ENCODE measurements at regions not wholly inside any gene's neighbourhood (a gene's known extent, or its start where the extent isn't known, plus 50 kb on each side); places are given as distances from the start of the nearest gene placed in this dataset.

DNA sequence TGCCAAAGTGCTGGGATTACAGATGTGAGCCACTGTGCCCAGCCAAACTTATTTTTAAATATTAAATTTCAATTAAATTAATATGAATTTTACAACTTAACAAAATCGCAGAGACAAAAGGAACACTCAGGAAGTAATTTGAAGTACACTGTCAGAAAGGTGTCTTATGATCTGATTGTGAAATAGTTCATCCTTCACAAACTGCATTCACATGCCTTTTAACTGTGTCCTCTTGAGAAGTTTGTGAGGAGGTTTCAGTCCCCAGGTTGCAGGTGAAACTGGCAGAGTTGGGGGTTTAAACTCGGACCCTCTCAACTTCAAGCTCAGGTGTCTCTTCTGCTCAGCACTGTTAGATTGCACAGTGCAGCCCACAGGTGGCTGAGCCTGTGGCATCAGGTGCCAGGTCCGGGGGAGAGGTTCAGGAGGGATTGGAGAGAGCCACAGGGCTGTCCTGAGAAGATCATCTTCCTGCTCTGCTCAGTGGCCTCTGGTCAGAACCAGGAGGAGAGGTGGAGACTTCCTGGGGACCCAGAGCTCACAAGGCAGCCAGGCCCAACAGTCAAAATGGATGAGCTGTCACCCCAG is 152.3 kb upstream of the RAB4A start:
- CTCF ChIA-PET: interaction anchor here (0.7 kb wide), 1 partner anchor 197 kb away, joined by 5 read pairs; no protein-coding TSS in a partner anchor

DNA sequence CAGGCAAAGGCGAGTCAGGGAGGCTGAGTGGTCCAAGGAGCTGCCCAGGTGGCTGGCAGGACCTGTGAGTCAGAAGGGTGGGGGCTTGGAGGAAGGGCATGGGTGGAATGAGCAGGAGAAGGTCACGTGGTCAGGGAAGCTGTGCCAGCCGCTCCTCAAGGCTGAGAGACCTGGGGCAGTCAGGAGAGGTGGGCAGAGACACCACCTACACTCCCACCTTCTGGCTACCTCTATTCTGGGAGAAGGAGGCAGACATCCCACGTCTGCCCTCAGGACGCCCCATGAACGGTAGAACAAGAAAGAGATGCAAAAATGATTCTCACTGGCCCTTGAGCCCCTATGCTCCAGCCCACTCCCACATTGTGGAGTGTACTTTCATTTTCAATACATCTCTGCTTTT is 151.8 kb upstream of the RAB4A start:
- TF ChIP-seq LEF1 (IDR thresholded peaks at IDR 0.05; ENCODE audit: borderline replicate concordance) (no peak), SUZ12 (IDR thresholded peaks at IDR 0.05) (no peak), CTBP1 (IDR thresholded peaks at IDR 0.05; ENCODE audit: borderline replicate concordance) (no peak), SP1 (IDR thresholded peaks at IDR 0.05) (no peak), FOXA1 (IDR thresholded peaks at IDR 0.05) (no peak), ZNF384 (IDR thresholded peaks at IDR 0.05) (no peak), NFRKB (IDR thresholded peaks at IDR 0.05) (no peak), FOXK2 (IDR thresholded peaks at IDR 0.05) (no peak), TARDBP (IDR thresholded peaks at IDR 0.05) (no peak), ELF4 (IDR thresholded peaks at IDR 0.05) (no peak), FOXM1 (IDR thresholded peaks at IDR 0.05; ENCODE audit: borderline replicate concordance) (no peak), HDGF (IDR thresholded peaks at IDR 0.05; ENCODE audit: borderline replicate concordance) (no peak), L3MBTL2 (conservative IDR thresholded peaks at IDR 0.05) (no peak), ARNT (IDR thresholded peaks at IDR 0.05) (no peak), BHLHE40 (IDR thresholded peaks at IDR 0.05; ENCODE audit: borderline replicate concordance) (no peak)
- TF ChIP-seq, protein P1, sequence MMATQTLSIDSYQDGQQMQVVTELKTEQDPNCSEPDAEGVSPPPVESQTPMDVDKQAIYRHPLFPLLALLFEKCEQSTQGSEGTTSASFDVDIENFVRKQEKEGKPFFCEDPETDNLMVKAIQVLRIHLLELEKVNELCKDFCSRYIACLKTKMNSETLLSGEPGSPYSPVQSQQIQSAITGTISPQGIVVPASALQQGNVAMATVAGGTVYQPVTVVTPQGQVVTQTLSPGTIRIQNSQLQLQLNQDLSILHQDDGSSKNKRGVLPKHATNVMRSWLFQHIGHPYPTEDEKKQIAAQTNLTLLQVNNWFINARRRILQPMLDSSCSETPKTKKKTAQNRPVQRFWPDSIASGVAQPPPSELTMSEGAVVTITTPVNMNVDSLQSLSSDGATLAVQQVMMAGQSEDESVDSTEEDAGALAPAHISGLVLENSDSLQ (IDR thresholded peaks at IDR 0.05): no peak
- DNase-seq (ENCODE audit: extremely low spot score): no peak
- CTCF ChIA-PET: no interaction called here
- POLR2A ChIA-PET: no interaction called here

More for the DNA sequence above, 152.3 kb upstream of the RAB4A start:
- POLR2A ChIA-PET: no interaction called here
- DNase-seq (ENCODE audit: extremely low spot score): no peak
- TF ChIP-seq CTBP1 (IDR thresholded peaks at IDR 0.05; ENCODE audit: borderline replicate concordance) (no peak), TARDBP (IDR thresholded peaks at IDR 0.05) (no peak), L3MBTL2 (conservative IDR thresholded peaks at IDR 0.05) (no peak), NFRKB (IDR thresholded peaks at IDR 0.05) (no peak), SP1 (IDR thresholded peaks at IDR 0.05) (no peak), FOXM1 (IDR thresholded peaks at IDR 0.05; ENCODE audit: borderline replicate concordance) (no peak), FOXA1 (IDR thresholded peaks at IDR 0.05) (no peak), ELF4 (IDR thresholded peaks at IDR 0.05) (no peak), ZNF384 (IDR thresholded peaks at IDR 0.05) (no peak), BHLHE40 (IDR thresholded peaks at IDR 0.05; ENCODE audit: borderline replicate concordance) (no peak), ARNT (IDR thresholded peaks at IDR 0.05) (no peak), SUZ12 (IDR thresholded peaks at IDR 0.05) (no peak), FOXK2 (IDR thresholded peaks at IDR 0.05) (no peak), LEF1 (IDR thresholded peaks at IDR 0.05; ENCODE audit: borderline replicate concordance) (no peak), HDGF (IDR thresholded peaks at IDR 0.05; ENCODE audit: borderline replicate concordance) (no peak)
- TF ChIP-seq, protein P1 (IDR thresholded peaks at IDR 0.05): no peak

DNA sequence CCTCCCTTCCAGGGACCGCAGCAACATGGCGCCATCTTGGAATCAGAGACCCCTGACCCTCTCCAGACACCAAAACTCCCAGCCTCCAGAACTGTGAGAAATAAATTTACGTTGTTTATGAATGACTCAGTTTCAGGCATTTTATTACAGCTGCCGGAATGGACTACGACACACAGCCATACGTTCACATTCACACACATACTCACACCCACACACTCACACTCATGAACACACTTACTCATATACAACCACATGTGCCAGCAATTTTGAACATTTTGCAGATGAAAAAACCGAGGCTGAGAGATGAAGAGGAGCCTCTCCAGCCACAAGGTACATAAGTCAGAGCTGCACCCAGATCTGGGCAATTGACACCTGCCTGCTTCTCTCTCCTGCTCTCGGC is 151.0 kb upstream of the RAB4A start:
- TF ChIP-seq ELF4 (IDR thresholded peaks at IDR 0.05) (no peak), NFRKB (IDR thresholded peaks at IDR 0.05) (no peak), FOXK2 (IDR thresholded peaks at IDR 0.05) (no peak), BHLHE40 (IDR thresholded peaks at IDR 0.05; ENCODE audit: borderline replicate concordance) (no peak), SUZ12 (IDR thresholded peaks at IDR 0.05) (no peak), CTBP1 (IDR thresholded peaks at IDR 0.05; ENCODE audit: borderline replicate concordance) (no peak), TARDBP (IDR thresholded peaks at IDR 0.05) (no peak), SP1 (IDR thresholded peaks at IDR 0.05) (no peak), L3MBTL2 (conservative IDR thresholded peaks at IDR 0.05) (no peak), ZNF384 (IDR thresholded peaks at IDR 0.05) (no peak)
- TF ChIP-seq, protein P1 (IDR thresholded peaks at IDR 0.05): no peak
- POLR2A ChIA-PET: no interaction called here
- no peak for DNase-seq (ENCODE audit: extremely low spot score)
- CTCF ChIA-PET: no interaction called here

DNA sequence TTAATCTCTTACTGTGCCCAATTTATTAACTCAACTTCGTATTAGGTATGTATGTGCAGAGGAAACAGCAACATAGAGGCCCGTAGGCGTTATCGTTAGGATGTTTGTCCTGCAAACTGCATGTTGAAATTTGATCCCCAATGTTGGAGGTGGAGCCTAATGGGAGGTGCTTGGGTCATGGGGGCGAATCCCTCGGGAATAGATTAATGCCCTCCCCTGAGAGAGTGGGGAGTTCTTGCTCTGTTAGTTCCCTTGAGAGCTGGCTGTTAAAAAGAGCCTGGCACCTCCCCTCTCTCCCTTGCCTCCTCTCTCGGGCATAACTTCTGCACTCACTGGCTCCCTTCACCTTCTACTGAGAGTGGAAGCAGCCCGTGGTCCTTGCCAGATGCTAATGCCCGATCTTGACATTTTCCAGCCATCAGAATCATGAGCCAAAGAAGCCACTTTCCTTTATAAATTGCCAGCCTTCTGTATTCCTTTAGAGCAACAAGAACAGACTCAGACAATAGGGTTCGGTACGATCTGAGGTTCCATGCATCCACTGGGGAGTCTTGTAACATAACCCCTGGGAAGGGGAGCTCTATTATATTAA is 149.0 kb upstream of the RAB4A start:
- POLR2A ChIA-PET: no interaction called here
- CTCF ChIA-PET: interaction anchor here (0.7 kb wide), 1 partner anchor 386 kb away, joined by 3 read pairs; no protein-coding TSS in a partner anchor
- TF ChIP-seq FOXK2 (IDR thresholded peaks at IDR 0.05): no peak
- no peak for TF ChIP-seq TARDBP (IDR thresholded peaks at IDR 0.05)
- no peak for TF ChIP-seq SP1 (IDR thresholded peaks at IDR 0.05)
- no peak for TF ChIP-seq HDGF (IDR thresholded peaks at IDR 0.05; ENCODE audit: borderline replicate concordance)
- no peak for TF ChIP-seq BHLHE40 (IDR thresholded peaks at IDR 0.05; ENCODE audit: borderline replicate concordance)
- no peak for TF ChIP-seq ELF4 (IDR thresholded peaks at IDR 0.05)
- no peak for TF ChIP-seq LEF1 (IDR thresholded peaks at IDR 0.05; ENCODE audit: borderline replicate concordance)
- TF ChIP-seq NFRKB (IDR thresholded peaks at IDR 0.05): no peak
- TF ChIP-seq L3MBTL2 (conservative IDR thresholded peaks at IDR 0.05): no peak
- no peak for TF ChIP-seq SUZ12 (IDR thresholded peaks at IDR 0.05)
- no peak for TF ChIP-seq CTBP1 (IDR thresholded peaks at IDR 0.05; ENCODE audit: borderline replicate concordance)
- TF ChIP-seq, protein P1 (IDR thresholded peaks at IDR 0.05): no peak
- no peak for TF ChIP-seq FOXM1 (IDR thresholded peaks at IDR 0.05; ENCODE audit: borderline replicate concordance)
- no peak for DNase-seq (ENCODE audit: extremely low spot score)

DNA sequence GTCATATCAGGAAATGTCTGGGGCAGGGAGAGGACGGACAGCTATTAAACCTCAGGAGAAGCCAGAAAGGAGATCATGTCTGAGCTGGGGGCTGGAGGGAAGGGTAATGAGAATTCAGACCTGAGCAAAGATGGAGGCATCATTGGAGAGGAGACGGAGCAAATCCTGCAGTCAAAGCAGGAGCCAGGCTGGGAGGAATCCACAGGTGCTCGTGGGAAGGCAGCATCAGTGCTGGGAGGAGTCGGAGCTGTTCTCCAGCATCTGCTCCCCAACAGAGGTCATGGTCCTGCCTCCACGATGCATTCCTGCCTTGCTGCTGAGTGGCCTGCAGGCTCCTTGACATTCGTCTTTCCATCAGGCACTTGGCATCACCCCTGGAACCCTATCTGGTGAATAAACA is 148.3 kb upstream of the RAB4A start:
- DNase-seq (ENCODE audit: extremely low spot score): no peak
- TF ChIP-seq TARDBP (IDR thresholded peaks at IDR 0.05) (no peak), BHLHE40 (IDR thresholded peaks at IDR 0.05; ENCODE audit: borderline replicate concordance) (no peak), ELF4 (IDR thresholded peaks at IDR 0.05) (no peak), L3MBTL2 (conservative IDR thresholded peaks at IDR 0.05) (no peak)
- CTCF ChIA-PET: interaction anchor here (0.7 kb wide), 1 partner anchor 386 kb away, joined by 3 read pairs; no protein-coding TSS in a partner anchor
- POLR2A ChIA-PET: no interaction called here
